ENCODE measurements at regions not wholly inside any gene's neighbourhood (a gene's known extent, or its start where the extent isn't known, plus 50 kb on each side); places are given as distances from the start of the nearest gene placed in this dataset.

DNA sequence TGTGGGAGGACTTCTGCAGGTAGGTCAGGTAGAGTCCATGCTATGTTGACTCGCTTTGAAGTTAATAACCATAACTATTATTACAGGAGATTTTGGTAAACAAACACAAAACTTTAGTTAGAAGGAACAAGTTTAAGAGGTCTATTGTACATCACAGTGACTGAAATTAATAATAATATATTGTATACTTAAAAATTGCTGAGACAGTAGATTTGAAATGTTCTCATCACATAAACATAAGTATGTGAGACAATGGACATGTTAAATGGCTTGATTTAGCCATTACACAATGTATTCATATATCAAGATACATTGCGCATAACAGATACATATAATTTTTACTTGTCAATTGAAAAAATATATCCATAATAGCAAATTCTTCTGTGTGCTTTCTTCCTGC, 91.4 kb upstream of the CD53 start:
- WGBS (ENCODE audit: low lambda C conversion rate): 48% methylated on average over 2 of the region's 2 CpGs
- in situ Hi-C loops (cut with HindIII; ENCODE audit: extremely low pct_ligation_motif_present, low pct_unique_long_range_greater_than_20kb): loop anchor here (10.0 kb wide), 1 partner anchor 247 kb away; no protein-coding TSS in a partner anchor
- POLR2A ChIA-PET: no interaction called here

DNA sequence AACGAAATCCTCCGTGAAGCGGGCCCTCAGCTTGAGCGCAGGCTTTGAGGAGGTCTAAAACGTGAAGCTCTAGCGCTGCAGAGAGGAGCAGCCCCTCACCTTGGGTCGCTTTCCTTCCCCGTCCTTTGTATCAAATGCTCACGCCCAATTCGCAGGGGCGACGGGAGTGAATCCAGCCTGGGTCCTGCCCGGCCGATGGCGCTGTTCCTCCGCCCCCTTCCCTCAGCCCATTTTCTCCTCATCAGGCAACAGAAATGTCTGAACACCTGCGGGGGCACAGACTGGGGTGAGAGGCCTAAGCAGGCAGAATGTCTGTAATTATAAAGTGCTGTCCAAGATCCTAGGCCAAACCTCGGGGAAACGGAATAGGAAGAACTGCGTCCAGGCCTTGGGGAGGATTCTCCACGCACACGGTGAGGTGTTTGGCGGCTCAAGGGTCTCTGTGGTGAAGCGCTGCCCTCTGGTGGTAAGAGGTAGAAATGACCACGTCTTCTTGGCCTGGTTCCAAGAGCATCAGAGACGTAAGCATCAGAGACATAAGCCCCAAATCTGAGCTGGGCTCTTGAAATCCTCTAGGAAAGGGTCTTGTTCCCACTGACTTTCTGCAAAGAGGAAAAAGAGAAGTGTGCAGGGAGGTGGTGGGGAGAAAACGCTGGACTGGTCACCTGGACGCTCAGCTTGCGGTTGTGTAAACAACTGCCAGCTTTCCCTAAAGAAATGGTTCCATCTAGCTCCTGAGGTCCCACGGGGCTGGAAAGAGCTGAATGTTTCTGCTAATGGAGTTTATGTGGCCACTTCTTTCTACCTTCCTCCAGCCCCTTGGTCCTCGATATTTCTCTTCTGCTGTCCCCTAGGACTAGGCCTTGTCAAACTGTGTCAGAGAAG, 92.1 kb upstream of the CD53 start:
- CTCF ChIA-PET (ENCODE audit: low intra/inter-chr PET ratio, low total read pairs): interaction anchor here (3.0 kb wide), 1 partner anchor 150 kb away, joined by 10 read pairs; no protein-coding TSS in a partner anchor
- no TSS peak for BruUV-seq (replicated peaks)
- no peak overlapping the region for H3K4me2 ChIP-seq (ENCODE audit: low read depth, low read length)
- in situ Hi-C loops (cut with HindIII; ENCODE audit: extremely low pct_ligation_motif_present, low pct_unique_long_range_greater_than_20kb): loop anchor here (10.0 kb wide), 1 partner anchor 246 kb away; no protein-coding TSS in a partner anchor
- H3K9ac ChIP-seq (ENCODE audit: insufficient read depth, low read depth, low read length): no peak overlapping the region
- DNase-seq (ENCODE audit: low spot score): peak; percentile 40
- H4K20me1 ChIP-seq (ENCODE audit: insufficient read depth, low read length): no peaks in the 10 kb centered on the region; the same call in 1 of the 2 replicates
- no peaks in the 10 kb centered on the region for H3K9me3 ChIP-seq (ENCODE audit: low read length)
- no peak overlapping the region for H2AFZ ChIP-seq (ENCODE audit: low read length)
- no peak overlapping the region for H3K27ac ChIP-seq (ENCODE audit: extremely low read length, insufficient read depth, low read length)
- intact Hi-C loops (cut with micrococcal nuclease; ENCODE audit: unreplicated experiment): loop anchor here (5.0 kb wide), 1 partner anchor 164 kb away; no protein-coding TSS in a partner anchor
- peak; percentile 58; the same call in 2 of the 3 replicates for ATAC-seq
- no peaks in the 10 kb centered on the region for H3K79me2 ChIP-seq (ENCODE audit: insufficient read depth, low read length)
- FAIRE-seq: peak; percentile 54
- H3K4me1 ChIP-seq (ENCODE audit: insufficient read depth, low read length): no peaks in the 10 kb centered on the region
- H3K4me3 ChIP-seq (replicated peaks in 1 of 3; ENCODE audit: insufficient read depth in 1 of 3, low read depth in 2 of 3, low read length in 3 of 3): no peak overlapping the region
- 37% methylated on average over 29 of the region's 31 CpGs for WGBS (ENCODE audit: low lambda C conversion rate)
- POLR2A ChIA-PET: no interaction called here
- 0 out of 5 replicates have a peak, but pooled peaks cover 0 to 1% of the 10 kb centered on the region in 2 experiments for H3K27me3 ChIP-seq (ENCODE audit: control insufficient read depth in 1 of 2, insufficient read depth in 2 of 2, low read length in 2 of 2)
- no peaks in the 10 kb centered on the region for H3K36me3 ChIP-seq (replicated peaks in 1 of 2; ENCODE audit: control insufficient read depth in 1 of 2, insufficient read depth in 2 of 2, low read length in 2 of 2)
- TF ChIP-seq, protein P1, sequence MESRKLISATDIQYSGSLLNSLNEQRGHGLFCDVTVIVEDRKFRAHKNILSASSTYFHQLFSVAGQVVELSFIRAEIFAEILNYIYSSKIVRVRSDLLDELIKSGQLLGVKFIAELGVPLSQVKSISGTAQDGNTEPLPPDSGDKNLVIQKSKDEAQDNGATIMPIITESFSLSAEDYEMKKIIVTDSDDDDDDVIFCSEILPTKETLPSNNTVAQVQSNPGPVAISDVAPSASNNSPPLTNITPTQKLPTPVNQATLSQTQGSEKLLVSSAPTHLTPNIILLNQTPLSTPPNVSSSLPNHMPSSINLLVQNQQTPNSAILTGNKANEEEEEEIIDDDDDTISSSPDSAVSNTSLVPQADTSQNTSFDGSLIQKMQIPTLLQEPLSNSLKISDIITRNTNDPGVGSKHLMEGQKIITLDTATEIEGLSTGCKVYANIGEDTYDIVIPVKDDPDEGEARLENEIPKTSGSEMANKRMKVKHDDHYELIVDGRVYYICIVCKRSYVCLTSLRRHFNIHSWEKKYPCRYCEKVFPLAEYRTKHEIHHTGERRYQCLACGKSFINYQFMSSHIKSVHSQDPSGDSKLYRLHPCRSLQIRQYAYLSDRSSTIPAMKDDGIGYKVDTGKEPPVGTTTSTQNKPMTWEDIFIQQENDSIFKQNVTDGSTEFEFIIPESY (CRISPR knock-in tag; IDR thresholded peaks at IDR 0.05): peak; percentile 61; the same call in 1 of the 2 replicates
- TF ChIP-seq, protein P2, sequence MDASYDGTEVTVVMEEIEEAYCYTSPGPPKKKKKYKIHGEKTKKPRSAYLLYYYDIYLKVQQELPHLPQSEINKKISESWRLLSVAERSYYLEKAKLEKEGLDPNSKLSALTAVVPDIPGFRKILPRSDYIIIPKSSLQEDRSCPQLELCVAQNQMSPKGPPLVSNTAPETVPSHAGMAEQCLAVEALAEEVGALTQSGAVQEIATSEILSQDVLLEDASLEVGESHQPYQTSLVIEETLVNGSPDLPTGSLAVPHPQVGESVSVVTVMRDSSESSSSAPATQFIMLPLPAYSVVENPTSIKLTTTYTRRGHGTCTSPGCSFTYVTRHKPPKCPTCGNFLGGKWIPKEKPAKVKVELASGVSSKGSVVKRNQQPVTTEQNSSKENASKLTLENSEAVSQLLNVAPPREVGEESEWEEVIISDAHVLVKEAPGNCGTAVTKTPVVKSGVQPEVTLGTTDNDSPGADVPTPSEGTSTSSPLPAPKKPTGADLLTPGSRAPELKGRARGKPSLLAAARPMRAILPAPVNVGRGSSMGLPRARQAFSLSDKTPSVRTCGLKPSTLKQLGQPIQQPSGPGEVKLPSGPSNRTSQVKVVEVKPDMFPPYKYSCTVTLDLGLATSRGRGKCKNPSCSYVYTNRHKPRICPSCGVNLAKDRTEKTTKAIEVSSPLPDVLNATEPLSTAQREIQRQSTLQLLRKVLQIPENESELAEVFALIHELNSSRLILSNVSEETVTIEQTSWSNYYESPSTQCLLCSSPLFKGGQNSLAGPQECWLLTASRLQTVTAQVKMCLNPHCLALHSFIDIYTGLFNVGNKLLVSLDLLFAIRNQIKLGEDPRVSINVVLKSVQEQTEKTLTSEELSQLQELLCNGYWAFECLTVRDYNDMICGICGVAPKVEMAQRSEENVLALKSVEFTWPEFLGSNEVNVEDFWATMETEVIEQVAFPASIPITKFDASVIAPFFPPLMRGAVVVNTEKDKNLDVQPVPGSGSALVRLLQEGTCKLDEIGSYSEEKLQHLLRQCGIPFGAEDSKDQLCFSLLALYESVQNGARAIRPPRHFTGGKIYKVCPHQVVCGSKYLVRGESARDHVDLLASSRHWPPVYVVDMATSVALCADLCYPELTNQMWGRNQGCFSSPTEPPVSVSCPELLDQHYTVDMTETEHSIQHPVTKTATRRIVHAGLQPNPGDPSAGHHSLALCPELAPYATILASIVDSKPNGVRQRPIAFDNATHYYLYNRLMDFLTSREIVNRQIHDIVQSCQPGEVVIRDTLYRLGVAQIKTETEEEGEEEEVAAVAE (CRISPR knock-in tag; IDR thresholded peaks at IDR 0.05; ENCODE audit: borderline replicate concordance): no peak
- 0 out of 2 replicates have a peak, but pooled peaks have one; percentile 15 for TF ChIP-seq RAD21 (CRISPR knock-in tag; IDR thresholded peaks at IDR 0.05)
- 0 out of 2 replicates have a peak, but pooled peaks have one; percentile 22 for TF ChIP-seq ZNF768 (CRISPR knock-in tag; IDR thresholded peaks at IDR 0.05)

More for the DNA sequence above, 91.4 kb upstream of the CD53 start:
- no peaks in the 10 kb centered on the region; the same call in 1 of the 2 replicates for H4K20me1 ChIP-seq (ENCODE audit: insufficient read depth, low read length)
- CTCF ChIA-PET (ENCODE audit: low intra/inter-chr PET ratio, low total read pairs): interaction anchor here (3.0 kb wide), 1 partner anchor 150 kb away, joined by 10 read pairs; no protein-coding TSS in a partner anchor
- no peaks in the 10 kb centered on the region for H3K9me3 ChIP-seq (ENCODE audit: low read length)
- H3K27ac ChIP-seq (ENCODE audit: extremely low read length, insufficient read depth, low read length): no peak overlapping the region
- TF ChIP-seq SMYD3 (CRISPR knock-in tag; IDR thresholded peaks at IDR 0.05) (no peak), MAFK (conservative IDR thresholded peaks at IDR 0.05 in 1 of 2, IDR thresholded peaks at IDR 0.05 in 1 of 2; ENCODE audit: low read length in 2 of 2) (peak; percentile 43 to 62; a peak in 3 of 4 replicates), MAFF (IDR thresholded peaks at IDR 0.05; ENCODE audit: low read depth, low read length) (peak; percentile 35; the same call in 1 of the 2 replicates), ASH2L (IDR thresholded peaks at IDR 0.05; ENCODE audit: insufficient read length, low read depth, low read length) (no peak), ZNF562 (CRISPR knock-in tag; IDR thresholded peaks at IDR 0.05; ENCODE audit: borderline replicate concordance) (no peak), ZFP37 (CRISPR knock-in tag; IDR thresholded peaks at IDR 0.05; ENCODE audit: borderline replicate concordance) (no peak)
- TF ChIP-seq, protein P3, sequence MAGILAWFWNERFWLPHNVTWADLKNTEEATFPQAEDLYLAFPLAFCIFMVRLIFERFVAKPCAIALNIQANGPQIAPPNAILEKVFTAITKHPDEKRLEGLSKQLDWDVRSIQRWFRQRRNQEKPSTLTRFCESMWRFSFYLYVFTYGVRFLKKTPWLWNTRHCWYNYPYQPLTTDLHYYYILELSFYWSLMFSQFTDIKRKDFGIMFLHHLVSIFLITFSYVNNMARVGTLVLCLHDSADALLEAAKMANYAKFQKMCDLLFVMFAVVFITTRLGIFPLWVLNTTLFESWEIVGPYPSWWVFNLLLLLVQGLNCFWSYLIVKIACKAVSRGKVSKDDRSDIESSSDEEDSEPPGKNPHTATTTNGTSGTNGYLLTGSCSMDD (CRISPR knock-in tag; IDR thresholded peaks at IDR 0.05): no peak
- no TSS peak for BruUV-seq (replicated peaks)
- no peak overlapping the region for H3K4me2 ChIP-seq (ENCODE audit: low read depth, low read length)
- no peak for FAIRE-seq
- H3K4me1 ChIP-seq (ENCODE audit: insufficient read depth, low read length): no peaks in the 10 kb centered on the region
- H3K79me2 ChIP-seq (ENCODE audit: insufficient read depth, low read length): no peaks in the 10 kb centered on the region
- no peak overlapping the region for H2AFZ ChIP-seq (ENCODE audit: low read length)
- H3K27me3 ChIP-seq (ENCODE audit: control insufficient read depth in 1 of 2, insufficient read depth in 2 of 2, low read length in 2 of 2): no peaks in the 10 kb centered on the region
- H3K36me3 ChIP-seq (replicated peaks in 1 of 2; ENCODE audit: control insufficient read depth in 1 of 2, insufficient read depth in 2 of 2, low read length in 2 of 2): no peaks in the 10 kb centered on the region
- ATAC-seq: no peak
- H3K9ac ChIP-seq (ENCODE audit: insufficient read depth, low read depth, low read length): no peak overlapping the region
- DNase-seq (ENCODE audit: low spot score): no peak
- intact Hi-C loops (cut with micrococcal nuclease; ENCODE audit: unreplicated experiment): loop anchor here (5.0 kb wide), 1 partner anchor 164 kb away; no protein-coding TSS in a partner anchor
- H3K4me3 ChIP-seq (replicated peaks in 1 of 3; ENCODE audit: insufficient read depth in 1 of 3, low read depth in 2 of 3, low read length in 3 of 3): no peak overlapping the region
